NCI-H146 (cell line): ENCODE measurements at regions not wholly inside any gene's neighbourhood (a gene's known extent, or its start where the extent isn't known, plus 50 kb on each side); places are given as distances from the start of the nearest gene placed in this dataset.

Experiments
- DNase-seq: peaks from one replicate; lab custom pipeline; 2025; lab: John Stamatoyannopoulos, UW

DNA sequence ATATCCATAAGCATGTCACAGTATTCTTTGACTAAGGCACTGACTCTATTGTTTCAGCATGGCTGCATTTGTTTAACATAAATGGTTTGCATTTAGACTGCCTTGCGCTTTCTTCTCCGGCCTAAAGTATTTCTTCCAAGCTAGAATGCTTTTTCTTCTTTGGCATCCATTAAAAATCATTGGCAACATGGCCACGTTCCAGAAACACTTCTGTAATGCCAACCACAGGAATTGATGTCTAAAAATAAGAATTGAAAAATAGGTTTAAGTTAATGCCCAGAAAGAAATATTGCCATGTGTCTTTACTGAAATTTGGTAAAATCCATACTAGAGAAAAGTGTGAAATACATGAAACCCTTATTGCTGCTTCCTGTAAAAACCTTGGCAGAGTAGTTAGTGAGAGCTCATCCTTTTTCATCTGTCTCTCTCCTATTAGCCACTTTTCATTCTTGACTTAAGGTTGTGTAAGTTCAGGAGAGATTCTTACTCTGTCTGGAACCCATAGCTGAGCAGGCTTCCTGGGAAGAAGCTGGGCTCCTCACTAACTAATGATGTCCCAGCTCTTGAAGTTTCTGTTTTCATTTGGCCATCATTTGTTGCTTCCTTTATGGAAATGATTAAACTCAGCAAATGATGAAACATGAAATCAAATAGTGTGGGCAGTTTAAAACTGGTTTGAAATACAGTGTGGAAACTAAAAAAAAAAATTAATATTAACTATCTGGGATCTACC lies 58.2 kb upstream of the RPS23 start:
- no peak for DNase-seq

DNA sequence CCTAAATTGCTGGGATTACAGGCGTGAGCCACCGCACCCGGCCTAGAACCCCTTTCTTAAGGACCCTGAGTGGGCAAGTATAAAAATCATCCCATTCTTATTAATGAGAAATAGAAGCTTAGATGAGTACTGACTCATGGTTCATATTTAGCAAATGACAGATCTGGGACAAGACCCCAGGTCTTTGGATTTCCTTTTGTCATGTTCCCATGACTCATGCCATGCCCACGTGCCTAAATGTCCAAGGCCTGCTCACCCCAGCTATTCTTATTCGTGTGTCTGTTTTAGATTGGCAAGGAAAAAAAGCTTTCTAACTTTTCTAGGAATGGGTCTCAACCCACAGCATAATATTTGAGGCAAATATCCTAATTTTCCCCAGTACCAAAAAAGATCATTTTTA lies 57.7 kb upstream of the RPS23 start:
- no peak for DNase-seq

DNA sequence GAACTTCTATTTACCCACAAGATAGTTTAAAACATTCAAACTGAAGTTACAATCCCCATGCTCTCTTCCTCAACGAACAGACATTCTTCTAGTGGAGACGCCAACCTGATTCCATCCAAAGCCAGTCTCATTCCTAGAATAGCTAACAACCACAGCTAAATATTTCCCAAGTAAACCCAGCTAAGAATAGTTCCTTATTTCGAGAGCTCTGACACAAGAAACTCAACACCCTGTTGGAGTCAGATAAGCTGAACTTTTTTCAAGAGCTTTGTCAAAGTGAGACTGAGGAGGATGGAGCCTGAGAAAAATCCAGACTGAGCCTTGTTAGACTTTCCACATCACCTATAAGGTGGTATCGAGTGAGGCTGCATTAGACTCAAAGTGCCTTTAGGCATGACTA lies 56.7 kb upstream of the RPS23 start:
- DNase-seq, result no peak

DNA sequence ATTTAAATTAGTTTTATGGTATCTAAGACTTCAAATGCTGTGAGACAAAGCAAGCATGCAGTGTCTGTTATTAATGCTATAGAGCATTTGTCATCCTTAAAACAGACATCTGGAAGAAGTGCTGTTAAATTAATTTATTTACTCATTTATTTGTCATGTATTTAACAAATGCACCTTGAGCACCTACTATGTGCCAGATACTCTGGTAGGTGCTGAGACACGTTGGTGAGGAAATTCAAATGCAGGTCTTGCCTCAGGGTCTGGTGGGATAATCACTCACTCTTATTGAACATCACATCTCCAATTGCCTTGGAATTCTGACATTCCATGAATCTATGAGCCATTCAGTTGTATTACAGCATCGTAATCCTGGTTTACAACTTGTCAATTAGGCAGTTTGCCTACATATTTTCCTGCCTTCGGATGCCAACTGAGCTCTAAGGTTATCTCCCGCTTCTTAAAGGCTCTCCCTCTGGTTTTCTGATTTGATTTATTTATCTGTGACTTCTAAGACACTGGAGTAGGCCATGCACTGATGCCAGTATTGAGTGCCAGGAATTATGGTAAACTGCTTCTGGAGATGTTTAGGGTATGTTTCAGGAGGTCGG lies 56.0 kb upstream of the RPS23 start:
- no peak for DNase-seq

DNA sequence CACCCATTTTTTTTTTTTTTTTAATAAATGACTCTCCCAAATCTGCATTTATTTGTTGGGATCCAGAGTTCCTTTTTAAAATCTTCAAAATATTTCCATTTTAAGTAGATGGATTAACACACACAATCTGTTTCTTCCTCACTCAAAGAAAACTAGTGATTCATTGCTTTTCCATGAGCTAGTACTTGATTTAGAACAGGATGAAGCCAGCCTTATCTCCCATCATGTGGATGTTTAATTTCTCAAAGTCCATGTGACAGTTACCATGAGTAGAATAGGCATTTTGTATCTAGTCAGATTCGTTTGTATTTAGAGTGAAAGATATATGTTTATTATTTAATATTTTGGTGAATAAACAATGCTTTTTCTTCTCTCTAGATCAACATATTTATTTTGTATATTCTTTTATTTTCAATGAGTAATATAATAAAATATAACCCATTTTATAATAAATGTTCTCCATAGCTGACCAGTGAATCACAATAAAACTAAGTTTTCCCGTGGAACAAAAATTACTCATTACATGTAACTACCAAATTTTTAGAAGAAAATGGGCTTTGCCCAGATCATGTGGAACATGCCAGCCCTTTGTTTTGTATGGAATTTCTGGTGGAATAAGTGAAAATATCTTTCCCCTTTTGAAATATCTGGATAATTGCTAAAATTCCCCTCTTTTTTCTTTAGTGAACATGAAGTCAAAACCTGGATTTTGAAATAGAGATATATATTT lies 54.9 kb upstream of the RPS23 start:
- no peak for DNase-seq

DNA sequence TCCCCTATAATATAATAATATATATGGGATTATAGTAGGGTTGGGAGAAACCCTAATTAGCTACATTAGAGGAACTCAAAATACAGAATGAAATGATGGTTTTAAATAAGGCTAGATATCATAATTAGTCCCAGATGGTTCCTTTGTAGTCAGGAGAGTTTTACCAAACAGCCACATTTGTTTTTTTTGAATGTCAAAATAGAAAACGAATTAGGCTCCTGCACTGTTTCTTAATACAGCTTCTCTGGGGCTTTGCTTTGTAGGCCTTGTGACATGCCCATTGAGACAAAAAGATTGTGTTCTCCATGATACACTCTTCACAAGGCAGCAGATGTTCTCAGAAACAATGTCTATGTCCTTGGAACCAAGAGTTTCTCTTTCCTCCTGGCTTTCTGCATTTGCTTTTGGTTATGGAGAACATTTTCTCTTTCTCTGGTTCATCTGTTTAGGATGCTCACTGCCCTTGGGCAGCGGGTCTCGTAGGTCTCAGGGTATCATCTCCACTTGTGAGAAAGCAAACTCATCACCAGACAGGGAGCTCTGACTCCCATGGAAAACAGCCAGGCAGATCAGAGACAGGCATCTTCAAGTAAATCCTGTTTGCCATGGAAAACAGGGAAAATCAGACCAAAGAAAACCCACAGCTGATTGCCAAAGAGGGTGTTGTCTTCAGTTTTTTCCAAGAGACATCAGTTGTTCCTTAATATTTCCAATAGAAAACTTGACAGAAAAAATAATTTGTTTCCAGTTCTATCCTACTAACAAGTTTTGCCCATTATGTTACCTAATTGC lies 54.1 kb upstream of the RPS23 start:
- DNase-seq, result no peak

DNA sequence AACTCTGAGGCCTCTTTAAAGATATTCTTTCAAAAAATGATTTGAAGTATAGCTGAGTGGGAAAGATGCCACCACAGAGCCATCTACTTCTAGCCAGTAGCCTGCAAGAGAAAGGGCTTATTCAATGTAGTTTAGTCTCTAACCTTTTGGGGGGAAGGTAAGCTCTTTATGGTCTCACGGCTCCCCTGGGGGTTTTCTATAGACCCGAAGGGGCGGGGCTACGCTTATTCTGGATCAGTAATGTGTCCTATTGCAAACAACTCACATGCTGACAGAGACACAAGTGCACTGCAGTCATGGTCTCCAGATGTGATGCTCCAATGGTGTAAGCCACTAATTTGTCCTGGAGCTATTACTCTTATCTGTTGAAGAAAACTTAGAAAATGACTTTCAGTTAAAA lies 53.4 kb upstream of the RPS23 start:
- no peak for DNase-seq

DNA sequence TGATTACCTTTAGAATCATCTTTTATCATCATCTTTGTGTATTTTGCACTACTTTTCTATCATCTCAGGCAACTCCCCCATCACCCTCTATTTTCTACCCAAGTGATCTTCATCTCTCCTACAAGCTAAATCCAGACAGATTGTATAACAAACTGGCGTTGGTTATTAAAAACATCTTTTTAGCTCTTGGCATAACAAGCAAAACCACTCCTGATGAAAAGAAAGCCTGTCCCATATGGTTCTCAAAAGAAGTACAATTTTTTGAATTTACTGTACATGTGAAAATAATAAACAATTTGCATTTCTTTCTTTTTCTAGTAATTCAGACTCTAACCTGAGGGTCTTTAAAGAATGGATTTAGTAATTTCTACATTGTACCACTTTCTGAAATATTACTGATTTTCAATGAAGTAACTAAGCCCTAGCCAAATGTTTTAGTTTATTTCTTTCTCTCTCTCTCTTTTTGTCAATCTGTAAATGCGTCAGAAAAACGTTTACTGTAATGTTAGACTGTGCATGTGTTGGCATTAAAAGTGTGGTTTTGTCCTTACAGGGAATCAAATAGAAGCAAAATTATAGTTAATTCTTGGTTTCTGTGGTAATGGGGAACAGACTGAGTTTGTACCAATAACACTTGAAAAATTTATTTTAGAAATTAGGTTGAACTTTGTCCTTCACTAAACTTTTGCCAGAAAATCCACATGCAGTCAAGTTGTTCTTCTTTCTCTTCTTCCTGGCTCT lies 52.5 kb upstream of the RPS23 start:
- no peak for DNase-seq

DNA sequence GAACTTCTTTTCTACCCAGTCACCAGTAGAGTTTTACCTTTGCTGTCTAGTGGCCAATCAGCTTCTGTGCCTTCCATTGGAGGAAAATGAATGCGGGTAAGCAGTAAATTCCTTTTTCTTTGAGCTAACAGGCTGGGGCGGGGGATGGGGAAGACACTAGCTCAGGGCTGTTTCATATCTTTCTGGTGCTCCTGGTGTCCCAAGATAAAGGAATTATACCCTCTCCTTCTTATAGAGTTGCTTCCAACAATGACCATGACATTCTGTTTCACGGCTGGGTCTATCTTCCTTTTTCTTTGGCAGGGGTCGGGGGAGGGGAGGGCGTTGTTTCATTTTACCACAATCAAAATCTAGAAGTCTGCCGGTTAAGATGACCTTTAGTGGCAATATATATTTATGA lies 51.2 kb upstream of the RPS23 start:
- DNase-seq, result no peak
